OCI-LY3 (cell line): ENCODE measurements at regions not wholly inside any gene's neighbourhood (a gene's known extent, or its start where the extent isn't known, plus 50 kb on each side); places are given as distances from the start of the nearest gene placed in this dataset.

ENCODE experiments used
- EZH2phosphoT487 ChIP-seq: fragments of 200-600 bp; shearing (Covaris generic); IDR thresholded peaks from 2 replicates; pipeline ENCODE4 v1.6.1; 2018; ENCODE audit warnings: antibody characterized with exemption, mixed run types, low read depth
- TF ChIP-seq, protein P1 (sequence below): fragments of 200-600, 300-600 bp; sonication (generic); IDR thresholded peaks from 2 replicates; pipeline ENCODE4 v1.5.1; 2014; ENCODE audit warnings: antibody characterized with exemption, low read length, low read depth

DNA sequence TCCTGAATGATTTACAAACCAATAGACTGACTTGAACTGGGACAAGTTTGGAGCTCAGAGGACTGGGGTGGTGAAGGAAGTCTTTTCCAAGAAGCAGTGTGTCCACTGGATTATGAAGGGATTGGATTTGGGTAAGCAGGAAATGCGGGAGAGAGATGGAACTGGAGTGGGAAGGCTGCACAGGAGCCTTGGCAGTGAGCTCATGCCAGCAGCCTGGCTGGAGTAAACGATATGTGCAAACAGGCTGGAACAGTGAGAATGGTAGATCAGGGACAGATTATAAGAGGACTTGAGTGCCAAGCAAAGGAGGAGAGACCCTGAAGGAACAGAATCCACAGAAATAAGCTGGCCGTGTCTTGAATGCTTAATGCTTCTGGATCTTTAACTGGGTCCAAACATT, 121.9 kb upstream of the GATA6 start:
- TF ChIP-seq EZH2phosphoT487, result no peak
- TF ChIP-seq, protein P1, sequence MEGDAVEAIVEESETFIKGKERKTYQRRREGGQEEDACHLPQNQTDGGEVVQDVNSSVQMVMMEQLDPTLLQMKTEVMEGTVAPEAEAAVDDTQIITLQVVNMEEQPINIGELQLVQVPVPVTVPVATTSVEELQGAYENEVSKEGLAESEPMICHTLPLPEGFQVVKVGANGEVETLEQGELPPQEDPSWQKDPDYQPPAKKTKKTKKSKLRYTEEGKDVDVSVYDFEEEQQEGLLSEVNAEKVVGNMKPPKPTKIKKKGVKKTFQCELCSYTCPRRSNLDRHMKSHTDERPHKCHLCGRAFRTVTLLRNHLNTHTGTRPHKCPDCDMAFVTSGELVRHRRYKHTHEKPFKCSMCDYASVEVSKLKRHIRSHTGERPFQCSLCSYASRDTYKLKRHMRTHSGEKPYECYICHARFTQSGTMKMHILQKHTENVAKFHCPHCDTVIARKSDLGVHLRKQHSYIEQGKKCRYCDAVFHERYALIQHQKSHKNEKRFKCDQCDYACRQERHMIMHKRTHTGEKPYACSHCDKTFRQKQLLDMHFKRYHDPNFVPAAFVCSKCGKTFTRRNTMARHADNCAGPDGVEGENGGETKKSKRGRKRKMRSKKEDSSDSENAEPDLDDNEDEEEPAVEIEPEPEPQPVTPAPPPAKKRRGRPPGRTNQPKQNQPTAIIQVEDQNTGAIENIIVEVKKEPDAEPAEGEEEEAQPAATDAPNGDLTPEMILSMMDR, result no peak
